Natural killer cell (primary cell): ENCODE measurements at regions not wholly inside any gene's neighbourhood (a gene's known extent, or its start where the extent isn't known, plus 50 kb on each side); places are given as distances from the start of the nearest gene placed in this dataset.
A peak's percentile ranks its signal among the peaks of the same experiment; 100 is the strongest.
"Not testable (repeated sequence)": the region's sequence is repeated elsewhere in the genome, so short reads cannot be mapped to it uniquely, and the experiment has no call there.

Experiments
- ATAC-seq, 3 donors: fragments of 150-1000 bp in 2 of 3; fragments of 200-7000 bp in 1 of 3; cut with Tn5 transposase; 1 replicate in 1 of 3; 2 replicates in 2 of 3; pipeline ENCODE4 v1.10.0; 2021; ENCODE audit warnings: mild to moderate bottlenecking in 2 of 3, moderate library complexity in 2 of 3
- DNase-seq, 2 donors: peaks; one replicate each; pipeline versions ENCODE4 v3.0.0 to v3.0.0-alpha.2; 2013 to 2021; ENCODE audit warnings: mixed read lengths in 1 of 2
- H3K27ac ChIP-seq: one replicate; pipeline ENCODE4 v1.5.1; 2013; ENCODE audit warnings: mild to moderate bottlenecking, low read length
- H3K27me3 ChIP-seq: one replicate; pipeline ENCODE4 v1.6.1; 2013; ENCODE audit warnings: low read length; ENCODE audit not compliant: control insufficient read depth, insufficient read depth
- H3K36me3 ChIP-seq: one replicate; pipeline ENCODE4 v1.6.1; 2013; ENCODE audit warnings: low read length; ENCODE audit not compliant: control insufficient read depth, insufficient read depth
- H3K4me1 ChIP-seq: one replicate; pipeline ENCODE4 v1.6.1; 2013; ENCODE audit warnings: low read length; ENCODE audit not compliant: control insufficient read depth, insufficient read depth
- H3K4me3 ChIP-seq: one replicate; pipeline ENCODE4 v1.5.1; 2013; ENCODE audit warnings: low read length
- H3K9me3 ChIP-seq: one replicate; pipeline ENCODE4 v1.6.1; 2013; ENCODE audit warnings: low read length; ENCODE audit not compliant: control insufficient read depth, insufficient read depth
- H3K27ac Mint-ChIP-seq, 2 donors: one replicate each; pipeline ENCODE4 v1.8.0; 2022; ENCODE audit warnings: mild to moderate bottlenecking in 2 of 2, mixed read lengths in 2 of 2, moderate library complexity in 1 of 2
- H3K27me3 Mint-ChIP-seq, 2 donors: one replicate each; pipeline ENCODE4 v1.8.0; 2022; ENCODE audit warnings: low read depth in 2 of 2, mixed read lengths in 2 of 2
- H3K36me3 Mint-ChIP-seq: one replicate; pipeline ENCODE4 v1.8.0; 2022; ENCODE audit warnings: mixed read lengths
- H3K4me1 Mint-ChIP-seq, 2 donors: one replicate each; pipeline ENCODE4 v1.8.0; 2022; ENCODE audit warnings: mixed read lengths in 2 of 2
- H3K4me3 Mint-ChIP-seq: one replicate; pipeline ENCODE4 v1.8.0; 2022; ENCODE audit warnings: mild to moderate bottlenecking, moderate library complexity, mixed read lengths
- H3K9me3 Mint-ChIP-seq, 2 donors: one replicate each; pipeline ENCODE4 v1.8.0; 2022; ENCODE audit warnings: mixed read lengths in 2 of 2
- CTCF ChIP-seq: fragments of 200-600 bp; IDR thresholded peaks from one replicate; pipeline ENCODE4 v1.8.0; 2022; ENCODE audit warnings: antibody characterized with exemption
- WGBS: methylation state at CpG from one replicate; pipeline ENCODE4 v1.1.7; 2013; ENCODE audit warnings: missing lambda C conversion rate; ENCODE audit not compliant: insufficient coverage; 5-methylcytosine and 5-hydroxymethylcytosine counted together
- intact Hi-C: fragments of 100-400 bp; cut with micrococcal nuclease; formaldehyde crosslinking; loops from one replicate; pipeline ENCODE4 v1.14.2; 2022

- not testable (repeated sequence) for DNase-seq, H3K4me3 Mint-ChIP-seq
Measured at GRCh38 chr7:65508581-65509367, 135.1 kb downstream of the ZNF92 start.

DNA sequence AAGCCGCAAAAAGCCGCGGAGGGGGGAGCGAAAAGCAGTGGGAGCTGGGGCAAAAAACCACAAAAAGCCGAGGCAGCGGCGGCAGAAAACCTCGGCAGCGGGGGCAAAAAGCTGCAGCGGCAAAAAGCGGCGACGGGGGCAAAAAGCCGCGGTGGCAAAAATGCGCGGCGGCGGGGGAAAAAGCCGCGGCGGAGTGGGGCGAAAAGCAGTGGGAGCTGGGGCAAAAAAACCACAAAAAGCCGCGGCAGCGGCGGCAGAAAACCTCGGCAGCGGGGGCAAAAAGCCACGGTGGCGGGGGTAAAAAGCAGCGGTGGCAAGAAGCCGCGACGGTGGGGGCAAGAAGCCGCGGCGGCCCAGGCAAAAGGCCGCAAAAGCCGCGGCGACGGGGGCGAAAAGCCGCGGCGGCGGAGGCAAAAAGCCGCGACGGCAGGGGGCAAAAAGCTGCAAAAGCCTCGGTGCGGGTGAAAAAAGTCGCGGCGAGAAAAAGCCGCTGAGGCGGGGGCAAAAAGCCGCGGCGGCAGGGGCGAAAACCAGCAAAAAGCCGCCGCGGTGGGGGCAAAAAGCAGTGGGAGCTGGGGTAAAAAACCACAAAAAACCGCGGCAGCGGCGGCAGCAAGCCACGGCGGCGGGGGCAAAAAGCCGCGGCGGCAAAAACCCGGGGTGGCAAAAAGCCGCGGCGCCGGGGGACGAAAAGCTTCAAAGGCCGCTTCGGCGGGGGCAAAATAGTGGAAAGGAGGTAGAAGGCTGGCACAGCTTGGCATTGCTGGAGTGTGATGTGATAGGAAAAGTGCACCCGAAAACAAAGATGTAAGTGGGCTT lies 135.9 kb downstream of the ZNF92 start:
- DNase-seq, result peak; percentile 16 to 29

More at GRCh38 chr7:65508581-65509367, 135.1 kb downstream of the ZNF92 start:
- Histone ChIP-seq H3K4me3 (peak overlapping the region; percentile 38), H3K27me3 (peaks cover 24% of the 10 kb centered on the region)
- H3K27ac ChIP-seq, H3K4me1 ChIP-seq, H3K9me3 Mint-ChIP-seq, intact Hi-C loops, H3K4me1 Mint-ChIP-seq, H3K9me3 ChIP-seq, H3K36me3 Mint-ChIP-seq, H3K36me3 ChIP-seq: not testable (repeated sequence)
- peaks cover 11 to 18% of the 10 kb centered on the region in 2 donors for H3K27me3 Mint-ChIP-seq
- 2% methylated on average over 63 of the region's 85 CpGs for WGBS
- ATAC-seq, result peak in 1 of 3 donors; percentile 20
- peak overlapping the region in 1 of 2 donors; percentile 27 for H3K27ac Mint-ChIP-seq

GRCh38 chr7:65510187-65510538 lies 136.5 kb downstream of the ZNF92 start:
- H3K36me3 Mint-ChIP-seq, H3K4me1 ChIP-seq, intact Hi-C loops, ATAC-seq, H3K36me3 ChIP-seq, H3K4me3 Mint-ChIP-seq, H3K27ac ChIP-seq, H3K27ac Mint-ChIP-seq, H3K4me1 Mint-ChIP-seq, H3K9me3 ChIP-seq, H3K9me3 Mint-ChIP-seq: not testable (repeated sequence)
- Histone ChIP-seq H3K4me3 (peak overlapping the region; percentile 38), H3K27me3 (peaks cover 24% of the 10 kb centered on the region)
- DNase-seq, result peak in 1 of 2 donors; percentile 2
- 35% methylated on average over 1 of the region's 1 CpG for WGBS
- H3K27me3 Mint-ChIP-seq, result peaks cover 13 to 31% of the 10 kb centered on the region in 2 donors

More for the DNA sequence above, 135.9 kb downstream of the ZNF92 start:
- Mint-ChIP-seq H3K36me3 (no peaks in the 10 kb centered on the region), H3K9me3 (no peaks in the 10 kb centered on the region), H3K4me1 (peaks cover 5 to 8% of the 10 kb centered on the region in 2 donors), H3K27ac (peak overlapping the region in 1 of 2 donors; percentile 27), H3K27me3 (peaks cover 13 to 26% of the 10 kb centered on the region in 2 donors), H3K4me3 (no peak overlapping the region)
- under 1% methylated on average over 85 of the region's 85 CpGs for WGBS
- no peaks in the 10 kb centered on the region for H3K36me3 ChIP-seq
- ATAC-seq, result no peak
- H3K9me3 ChIP-seq, result no peaks in the 10 kb centered on the region
- peaks cover 24% of the 10 kb centered on the region for H3K27me3 ChIP-seq
- intact Hi-C loops, result no loop called here
- no peak for TF ChIP-seq CTCF
- peaks cover 10% of the 10 kb centered on the region for H3K4me1 ChIP-seq
- no peak overlapping the region for H3K27ac ChIP-seq
- peak overlapping the region; percentile 38 for H3K4me3 ChIP-seq

GRCh38 chr7:65519751-65520150 lies 146.1 kb downstream of the ZNF92 start:
- H3K9me3 ChIP-seq, H3K27me3 ChIP-seq, H3K36me3 Mint-ChIP-seq, intact Hi-C loops, H3K4me1 ChIP-seq, H3K4me1 Mint-ChIP-seq, H3K27ac ChIP-seq, H3K9me3 Mint-ChIP-seq, DNase-seq, H3K4me3 ChIP-seq, H3K4me3 Mint-ChIP-seq, ATAC-seq, H3K36me3 ChIP-seq, H3K27ac Mint-ChIP-seq: not testable (repeated sequence)
- no CpG with 5 or more reads among the region's 1 CpG for WGBS
- peaks cover 14 to 30% of the 10 kb centered on the region in 2 donors for H3K27me3 Mint-ChIP-seq

DNA sequence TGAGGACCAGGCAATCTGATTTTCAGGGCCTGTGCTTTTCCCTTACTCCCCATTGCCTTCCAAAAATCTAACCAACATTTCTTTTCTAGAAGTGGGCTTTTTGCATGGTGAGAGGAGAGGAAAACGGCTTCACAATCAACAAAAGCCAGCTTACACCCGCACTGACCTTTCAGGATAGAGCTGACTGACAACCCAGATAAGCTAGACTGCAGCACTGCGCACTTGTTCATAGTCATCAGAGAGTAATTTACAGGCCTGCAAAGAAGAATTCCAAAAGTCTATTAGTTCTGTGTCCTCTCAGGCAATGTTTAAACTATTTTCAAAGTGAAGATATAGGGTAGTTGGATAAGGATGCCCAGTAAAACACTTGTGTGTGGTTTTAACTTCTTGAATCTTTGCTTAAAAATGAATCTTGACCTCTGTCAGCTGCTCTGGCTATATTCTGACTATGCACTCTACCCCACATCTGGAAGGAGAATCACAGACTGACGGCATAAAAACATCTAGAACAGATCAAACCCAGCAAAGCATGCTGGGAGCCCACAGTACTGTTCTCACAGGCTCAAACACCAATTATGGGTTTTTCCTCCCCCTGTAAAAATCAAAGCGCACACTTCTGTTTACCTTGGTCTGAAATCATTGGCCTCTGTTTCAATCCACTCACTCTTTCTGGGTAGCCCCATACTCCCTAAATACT lies 172.0 kb downstream of the ZNF92 start:
- H3K36me3 Mint-ChIP-seq, H3K4me3 ChIP-seq, H3K27ac Mint-ChIP-seq, DNase-seq, H3K9me3 Mint-ChIP-seq, H3K4me1 Mint-ChIP-seq, intact Hi-C loops, H3K27me3 ChIP-seq, H3K9me3 ChIP-seq, H3K4me3 Mint-ChIP-seq, H3K36me3 ChIP-seq, ATAC-seq, H3K27me3 Mint-ChIP-seq, H3K27ac ChIP-seq, H3K4me1 ChIP-seq: not testable (repeated sequence)
- no CpG with 5 or more reads among the region's 5 CpGs for WGBS

DNA sequence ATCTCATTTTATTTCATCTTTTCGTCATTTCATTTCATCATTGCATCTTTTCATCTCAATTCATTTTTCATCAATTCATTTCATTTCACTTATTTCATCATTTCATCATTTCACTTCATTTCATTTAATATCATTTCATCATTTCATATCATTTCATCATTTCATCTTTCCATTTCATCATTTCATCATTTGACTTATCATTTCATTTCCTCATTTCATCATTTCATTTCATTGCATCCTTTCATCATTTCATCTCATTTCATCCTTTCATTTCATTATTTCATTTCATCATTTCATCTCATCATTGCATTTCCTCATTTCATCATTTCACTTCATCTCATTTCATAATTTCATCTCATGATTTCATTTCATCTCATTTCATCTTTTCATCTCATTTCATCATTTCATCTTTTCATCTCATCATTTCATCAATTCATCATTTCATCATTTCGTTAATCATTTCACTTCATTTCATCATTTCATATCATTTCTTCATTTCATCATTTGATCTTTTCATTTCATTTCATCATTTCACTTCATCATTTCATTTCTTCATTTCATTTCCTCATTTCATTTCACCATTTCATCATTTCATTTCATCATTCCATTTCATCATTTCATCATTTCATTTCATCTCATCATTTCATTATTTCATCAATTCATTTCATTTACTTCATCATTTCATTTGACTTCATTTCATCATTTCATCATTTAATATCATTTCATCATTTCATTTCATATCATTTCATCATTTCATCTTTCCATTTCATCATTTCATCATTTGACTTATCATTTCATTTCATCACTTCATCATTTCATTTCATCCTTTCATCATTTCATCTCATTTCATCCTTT lies 176.2 kb downstream of the ZNF92 start:
- H3K36me3 ChIP-seq, H3K9me3 Mint-ChIP-seq, H3K4me1 ChIP-seq, H3K36me3 Mint-ChIP-seq, DNase-seq, H3K4me3 ChIP-seq, H3K4me3 Mint-ChIP-seq, H3K4me1 Mint-ChIP-seq, ATAC-seq, H3K27ac ChIP-seq, H3K9me3 ChIP-seq, intact Hi-C loops, H3K27ac Mint-ChIP-seq, H3K27me3 ChIP-seq: not testable (repeated sequence)
- peaks cover 7 to 12% of the 10 kb centered on the region in 2 donors for H3K27me3 Mint-ChIP-seq
- WGBS, result no CpG with 5 or more reads among the region's 2 CpGs
